Neural progenitor cell (in vitro differentiated cells): ENCODE measurements at regions not wholly inside any gene's neighbourhood (a gene's known extent, or its start where the extent isn't known, plus 50 kb on each side); places are given as distances from the start of the nearest gene placed in this dataset.

Source experiments
- CTCF ChIP-seq: fragments of 200-600 bp; sonication (generic); IDR thresholded peaks from 2 replicates; pipeline ENCODE4 v1.5.1; 2017; ENCODE audit warnings: antibody characterized with exemption, mild to moderate bottlenecking
- EZH2 ChIP-seq: fragments of 200-600 bp; sonication (generic); IDR thresholded peaks from 2 replicates; pipeline ENCODE4 v1.6.1; 2017; ENCODE audit warnings: antibody characterized with exemption, mild to moderate bottlenecking, moderate library complexity
- EZH2phosphoT487 ChIP-seq: fragments of 200-600 bp; sonication (generic); IDR thresholded peaks from 2 replicates; pipeline ENCODE4 v1.6.1; 2017; ENCODE audit warnings: antibody characterized with exemption

GRCh38 chr16:59975953-59976352 lies 1241.8 kb upstream of the GOT2 start:
- TF ChIP-seq CTCF (no peak), EZH2phosphoT487 (no peak), EZH2 (no peak)
